Spleen (tissue), 7 donors: ENCODE measurements at regions not wholly inside any gene's neighbourhood (a gene's known extent, or its start where the extent isn't known, plus 50 kb on each side); places are given as distances from the start of the nearest gene placed in this dataset.

Experiments
- POLR2A ChIP-seq, 3 donors: fragments of 450-650 bp; IDR thresholded peaks; one replicate each; pipeline ENCODE4 v1.5.1; 2017; ENCODE audit warnings: antibody characterized with exemption in 3 of 3, mild to moderate bottlenecking in 1 of 3
- TF ChIP-seq, protein P1 (sequence below), 11 experiments: fragments of 200-600 bp in 7 of 11; fragments of 450-650 bp in 4 of 11; sonication (generic) in 4 of 11; IDR thresholded peaks in 8 of 11; conservative IDR thresholded peaks in 3 of 11; 1 replicate in 7 of 11; 2 replicates in 4 of 11; pipeline versions ENCODE4 v1.4.0 to v1.8.0; 2016 to 2021; ENCODE audit warnings: antibody characterized with exemption in 11 of 11, inconsistent platforms in 4 of 11, mild to moderate bottlenecking in 1 of 11
- donor health status: DM: no; HTN: no; CAD: no; lungs with moderate emphysema.
- donor health status: DM: no; HTN: no; CAD: no.
- donor health status: DM: no; HTN: no; CAD: no.

DNA sequence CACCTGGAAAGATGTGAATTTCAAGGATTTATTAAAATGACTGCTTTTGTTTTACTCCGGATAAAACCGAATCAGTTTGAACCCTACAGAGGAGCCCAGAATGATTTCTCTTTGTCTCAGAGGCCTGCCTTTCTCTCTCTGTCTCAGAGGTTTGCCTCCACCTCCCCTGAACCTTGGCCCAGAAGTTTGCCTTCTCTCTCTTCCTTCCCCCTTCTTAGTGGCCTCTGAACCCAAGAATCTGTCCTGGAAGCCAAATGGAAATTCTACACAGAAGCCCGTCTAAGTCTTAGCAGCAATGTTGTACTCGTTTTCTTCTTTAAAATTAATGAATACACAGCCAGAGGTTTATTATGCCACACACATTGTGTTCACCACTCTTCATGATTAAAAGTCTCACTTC lies 200.7 kb downstream of the SOCS6 start:
- TF ChIP-seq, protein P1, sequence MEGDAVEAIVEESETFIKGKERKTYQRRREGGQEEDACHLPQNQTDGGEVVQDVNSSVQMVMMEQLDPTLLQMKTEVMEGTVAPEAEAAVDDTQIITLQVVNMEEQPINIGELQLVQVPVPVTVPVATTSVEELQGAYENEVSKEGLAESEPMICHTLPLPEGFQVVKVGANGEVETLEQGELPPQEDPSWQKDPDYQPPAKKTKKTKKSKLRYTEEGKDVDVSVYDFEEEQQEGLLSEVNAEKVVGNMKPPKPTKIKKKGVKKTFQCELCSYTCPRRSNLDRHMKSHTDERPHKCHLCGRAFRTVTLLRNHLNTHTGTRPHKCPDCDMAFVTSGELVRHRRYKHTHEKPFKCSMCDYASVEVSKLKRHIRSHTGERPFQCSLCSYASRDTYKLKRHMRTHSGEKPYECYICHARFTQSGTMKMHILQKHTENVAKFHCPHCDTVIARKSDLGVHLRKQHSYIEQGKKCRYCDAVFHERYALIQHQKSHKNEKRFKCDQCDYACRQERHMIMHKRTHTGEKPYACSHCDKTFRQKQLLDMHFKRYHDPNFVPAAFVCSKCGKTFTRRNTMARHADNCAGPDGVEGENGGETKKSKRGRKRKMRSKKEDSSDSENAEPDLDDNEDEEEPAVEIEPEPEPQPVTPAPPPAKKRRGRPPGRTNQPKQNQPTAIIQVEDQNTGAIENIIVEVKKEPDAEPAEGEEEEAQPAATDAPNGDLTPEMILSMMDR (IDR thresholded peaks at IDR 0.05 in 8 of 11, conservative IDR thresholded peaks at IDR 0.05 in 3 of 11): no peak
- TF ChIP-seq POLR2A (IDR thresholded peaks at IDR 0.05): no peak
